ENCODE measurements at regions not wholly inside any gene's neighbourhood (a gene's known extent, or its start where the extent isn't known, plus 50 kb on each side); places are given as distances from the start of the nearest gene placed in this dataset.

- intact Hi-C loops (cut with DNase I), result no loop called here
- TF ChIP-seq EP300 (IDR thresholded peaks at IDR 0.05) (no peak), POLR2AphosphoS5 (IDR thresholded peaks at IDR 0.05) (no peak), CTCF (IDR thresholded peaks at IDR 0.05) (no peak), POLR2A (IDR thresholded peaks at IDR 0.05; ENCODE audit: low read depth) (no peak)
- Histone ChIP-seq H3K36me3 (no peaks in the 10 kb centered on the region), H3K9me3 (no peaks in the 10 kb centered on the region), H3K4me1 (peaks cover 0 to 8% (median 0%) of the 10 kb centered on the region in 4 donors), H3K27ac (replicated peaks in 1 of 4) (no peak overlapping the region), H3K27me3 (no peaks in the 10 kb centered on the region), H3K4me3 (no peak overlapping the region)
- DNase-seq (ENCODE audit: extremely low spot score), result no peak
- WGBS, result 84% methylated on average over 6 of the region's 6 CpGs
These were observed 610.7 kb downstream of the QKI start for GRCh38 chr6:164025180-164025579.

GRCh38 chr6:164023535-164023934, 609.0 kb downstream of the QKI start:
- WGBS, result 66% methylated on average over 7 of the region's 7 CpGs
- Histone ChIP-seq H3K27me3 (no peaks in the 10 kb centered on the region), H3K36me3 (no peaks in the 10 kb centered on the region), H3K9me3 (no peaks in the 10 kb centered on the region), H3K4me3 (no peak overlapping the region), H3K4me1 (peaks cover 0 to 8% (median 0%) of the 10 kb centered on the region in 4 donors), H3K27ac (replicated peaks in 1 of 4) (no peak overlapping the region)
- no peak for TF ChIP-seq EP300 (IDR thresholded peaks at IDR 0.05)
- no peak for TF ChIP-seq POLR2A (IDR thresholded peaks at IDR 0.05; ENCODE audit: low read depth)
- TF ChIP-seq POLR2AphosphoS5 (IDR thresholded peaks at IDR 0.05), result no peak
- TF ChIP-seq CTCF (IDR thresholded peaks at IDR 0.05), result no peak
- peak; percentile 39 for DNase-seq (ENCODE audit: extremely low spot score)
- intact Hi-C loops (cut with DNase I), result no loop called here

- DNase-seq (ENCODE audit: extremely low spot score), result peak; percentile 53
- no peak overlapping the region for H3K4me3 ChIP-seq
- H3K36me3 ChIP-seq, result no peaks in the 10 kb centered on the region
- intact Hi-C loops (cut with DNase I), result no loop called here
- no peaks in the 10 kb centered on the region for H3K9me3 ChIP-seq
- no peak for TF ChIP-seq CTCF (IDR thresholded peaks at IDR 0.05)
- no peak for TF ChIP-seq EP300 (IDR thresholded peaks at IDR 0.05)
- no peak for TF ChIP-seq POLR2A (IDR thresholded peaks at IDR 0.05; ENCODE audit: low read depth)
- no peak for TF ChIP-seq POLR2AphosphoS5 (IDR thresholded peaks at IDR 0.05)
- no peaks in the 10 kb centered on the region for H3K27me3 ChIP-seq
- peaks cover 0 to 8% (median 0%) of the 10 kb centered on the region in 4 donors for H3K4me1 ChIP-seq
- H3K27ac ChIP-seq (replicated peaks in 1 of 4), result no peak overlapping the region
- 73% methylated on average over 13 of the region's 13 CpGs for WGBS
These were observed 608.1 kb downstream of the QKI start for GRCh38 chr6:164022632-164023031.

GRCh38 chr6:164021589-164022250, 607.2 kb downstream of the QKI start:
- 62% methylated on average over 8 of the region's 14 CpGs for WGBS
- no peaks in the 10 kb centered on the region for H3K9me3 ChIP-seq

More at GRCh38 chr6:164021589-164022250, 607.2 kb downstream of the QKI start:
- TF ChIP-seq POLR2AphosphoS5 (IDR thresholded peaks at IDR 0.05) (no peak), POLR2A (IDR thresholded peaks at IDR 0.05; ENCODE audit: low read depth) (no peak), CTCF (IDR thresholded peaks at IDR 0.05) (no peak), EP300 (IDR thresholded peaks at IDR 0.05) (no peak)
- intact Hi-C loops (cut with DNase I), result no loop called here
- peak; percentile 68 for DNase-seq (ENCODE audit: extremely low spot score)
- Histone ChIP-seq H3K4me1 (peaks cover 0 to 8% (median 0%) of the 10 kb centered on the region in 4 donors), H3K36me3 (no peaks in the 10 kb centered on the region), H3K27ac (replicated peaks in 1 of 4) (no peak overlapping the region), H3K4me3 (no peak overlapping the region), H3K27me3 (no peaks in the 10 kb centered on the region)

Data from esophagus muscularis mucosa (tissue), 4 donors.